ENCODE measurements at regions not wholly inside any gene's neighbourhood (a gene's known extent, or its start where the extent isn't known, plus 50 kb on each side); places are given as distances from the start of the nearest gene placed in this dataset.
A peak's percentile ranks its signal among the peaks of the same experiment; 100 is the strongest.

DNA sequence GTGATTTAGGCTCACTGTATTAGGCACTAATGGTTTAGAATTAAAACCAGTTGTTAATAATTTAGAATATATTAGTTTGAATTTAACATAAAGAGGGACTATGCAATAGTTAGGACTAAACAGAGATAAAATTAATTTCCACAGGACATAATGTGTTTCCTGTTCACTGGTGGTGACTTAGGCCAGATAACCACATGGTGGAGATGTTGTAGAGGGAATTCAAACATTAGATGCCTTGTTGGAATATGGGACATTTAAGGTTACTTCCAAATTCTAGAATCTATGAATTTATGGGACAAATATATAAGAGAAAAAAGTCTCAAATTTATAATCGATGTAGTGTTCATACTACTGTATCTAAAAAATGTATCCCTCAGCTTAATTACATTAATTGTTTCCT lies 615.5 kb upstream of the KLHL1 start:
- TF ChIP-seq, protein P1, sequence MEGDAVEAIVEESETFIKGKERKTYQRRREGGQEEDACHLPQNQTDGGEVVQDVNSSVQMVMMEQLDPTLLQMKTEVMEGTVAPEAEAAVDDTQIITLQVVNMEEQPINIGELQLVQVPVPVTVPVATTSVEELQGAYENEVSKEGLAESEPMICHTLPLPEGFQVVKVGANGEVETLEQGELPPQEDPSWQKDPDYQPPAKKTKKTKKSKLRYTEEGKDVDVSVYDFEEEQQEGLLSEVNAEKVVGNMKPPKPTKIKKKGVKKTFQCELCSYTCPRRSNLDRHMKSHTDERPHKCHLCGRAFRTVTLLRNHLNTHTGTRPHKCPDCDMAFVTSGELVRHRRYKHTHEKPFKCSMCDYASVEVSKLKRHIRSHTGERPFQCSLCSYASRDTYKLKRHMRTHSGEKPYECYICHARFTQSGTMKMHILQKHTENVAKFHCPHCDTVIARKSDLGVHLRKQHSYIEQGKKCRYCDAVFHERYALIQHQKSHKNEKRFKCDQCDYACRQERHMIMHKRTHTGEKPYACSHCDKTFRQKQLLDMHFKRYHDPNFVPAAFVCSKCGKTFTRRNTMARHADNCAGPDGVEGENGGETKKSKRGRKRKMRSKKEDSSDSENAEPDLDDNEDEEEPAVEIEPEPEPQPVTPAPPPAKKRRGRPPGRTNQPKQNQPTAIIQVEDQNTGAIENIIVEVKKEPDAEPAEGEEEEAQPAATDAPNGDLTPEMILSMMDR (IDR thresholded peaks at IDR 0.05), result peak; percentile 53
- no peak for TF ChIP-seq ZFX (IDR thresholded peaks at IDR 0.05; ENCODE audit: borderline replicate concordance)
